ENCODE measurements at regions not wholly inside any gene's neighbourhood (a gene's known extent, or its start where the extent isn't known, plus 50 kb on each side); places are given as distances from the start of the nearest gene placed in this dataset.

DNA sequence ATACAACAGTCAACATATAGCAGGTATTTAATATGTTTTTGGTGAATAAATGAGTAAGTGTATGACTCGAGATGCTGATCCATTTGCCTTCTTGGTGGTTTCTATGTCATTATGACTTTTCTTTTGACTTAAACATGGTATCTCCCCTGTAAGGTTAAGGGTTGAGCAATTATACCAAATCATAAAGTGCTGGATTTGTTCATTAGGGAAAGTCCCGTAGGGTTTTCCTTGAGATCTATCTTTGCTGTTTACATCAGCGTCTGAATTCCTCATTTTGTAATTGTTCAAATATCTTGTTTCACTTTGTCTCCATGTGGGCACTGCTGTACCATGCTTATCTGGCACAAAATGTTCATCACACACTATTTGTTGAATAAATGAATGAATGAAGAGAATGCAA, 562.6 kb downstream of the EDEM1 start:
- TF ChIP-seq POLR2A (IDR thresholded peaks at IDR 0.05) = no peak
- TF ChIP-seq, protein P1, sequence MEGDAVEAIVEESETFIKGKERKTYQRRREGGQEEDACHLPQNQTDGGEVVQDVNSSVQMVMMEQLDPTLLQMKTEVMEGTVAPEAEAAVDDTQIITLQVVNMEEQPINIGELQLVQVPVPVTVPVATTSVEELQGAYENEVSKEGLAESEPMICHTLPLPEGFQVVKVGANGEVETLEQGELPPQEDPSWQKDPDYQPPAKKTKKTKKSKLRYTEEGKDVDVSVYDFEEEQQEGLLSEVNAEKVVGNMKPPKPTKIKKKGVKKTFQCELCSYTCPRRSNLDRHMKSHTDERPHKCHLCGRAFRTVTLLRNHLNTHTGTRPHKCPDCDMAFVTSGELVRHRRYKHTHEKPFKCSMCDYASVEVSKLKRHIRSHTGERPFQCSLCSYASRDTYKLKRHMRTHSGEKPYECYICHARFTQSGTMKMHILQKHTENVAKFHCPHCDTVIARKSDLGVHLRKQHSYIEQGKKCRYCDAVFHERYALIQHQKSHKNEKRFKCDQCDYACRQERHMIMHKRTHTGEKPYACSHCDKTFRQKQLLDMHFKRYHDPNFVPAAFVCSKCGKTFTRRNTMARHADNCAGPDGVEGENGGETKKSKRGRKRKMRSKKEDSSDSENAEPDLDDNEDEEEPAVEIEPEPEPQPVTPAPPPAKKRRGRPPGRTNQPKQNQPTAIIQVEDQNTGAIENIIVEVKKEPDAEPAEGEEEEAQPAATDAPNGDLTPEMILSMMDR (IDR thresholded peaks at IDR 0.05) = no peak
